IPS-NIHi7 (cell line): ENCODE measurements at regions not wholly inside any gene's neighbourhood (a gene's known extent, or its start where the extent isn't known, plus 50 kb on each side); places are given as distances from the start of the nearest gene placed in this dataset.
"Not testable (repeated sequence)": the region's sequence is repeated elsewhere in the genome, so short reads cannot be mapped to it uniquely, and the experiment has no call there.

Experiments used
- DNase-seq: peaks from one replicate; pipeline ENCODE4 v3.0.0; 2012; ENCODE audit warnings: mixed read lengths; ENCODE audit errors: extremely low spot score

- DNase-seq: no peak
These were observed 622.5 kb upstream of the GHITM start for GRCh38 chr10:83516788-83517187.

DNA sequence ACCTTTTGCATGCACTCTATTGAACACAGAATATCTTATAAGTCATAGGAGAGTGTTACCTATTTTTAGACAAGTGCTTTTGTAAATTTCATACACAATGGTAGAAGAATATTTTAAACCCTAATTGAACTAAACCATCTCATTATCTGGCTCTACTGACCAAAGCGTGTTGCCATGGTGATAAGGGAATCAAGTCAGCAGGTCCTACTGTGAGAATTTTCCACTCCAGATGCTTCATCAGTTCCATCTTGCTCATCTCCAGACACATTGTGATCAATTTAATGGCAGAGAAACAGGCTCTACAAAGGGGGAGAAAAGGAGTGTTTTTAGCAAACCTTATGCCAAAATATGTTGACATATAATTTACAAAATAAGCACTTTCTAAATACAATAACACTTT lies 621.9 kb upstream of the GHITM start:
- no peak for DNase-seq

DNA sequence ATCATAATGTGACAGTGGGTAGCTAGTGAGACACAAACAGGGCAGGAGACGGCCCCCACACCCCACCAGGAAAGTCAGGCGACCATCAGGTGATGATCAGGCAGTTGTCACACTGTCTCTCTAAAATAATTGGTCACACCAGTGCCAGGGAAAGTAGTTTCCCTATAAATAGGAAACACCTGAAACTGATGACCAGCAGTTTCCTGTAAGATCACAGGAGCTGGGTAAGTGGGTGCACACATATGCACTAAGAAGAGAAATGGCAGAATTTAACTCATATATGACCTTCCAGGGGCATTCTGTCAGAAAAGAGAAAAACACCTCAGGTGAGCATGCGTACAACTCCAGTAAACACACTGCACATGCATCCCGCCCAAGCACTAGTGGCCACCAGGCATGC lies 620.5 kb upstream of the GHITM start:
- no peak for DNase-seq

DNA sequence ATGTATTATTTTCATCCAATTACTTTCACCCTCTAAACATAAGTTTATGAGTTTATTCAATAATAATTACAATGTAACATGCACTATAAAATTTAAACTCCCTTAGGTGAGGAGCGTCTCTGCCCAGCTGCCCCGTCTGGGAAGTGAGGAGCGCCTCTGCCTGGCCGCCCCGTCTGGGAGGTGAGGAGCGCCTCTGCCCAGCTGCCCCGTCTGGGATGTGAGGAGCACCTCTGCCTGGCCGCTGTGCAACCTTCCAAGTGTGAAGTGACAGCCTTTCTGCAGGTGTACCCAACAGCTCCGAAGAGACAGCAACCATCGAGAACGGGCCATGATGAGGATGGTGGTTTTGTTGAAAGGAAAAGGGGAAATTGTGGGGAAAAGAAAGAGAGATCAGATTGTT lies 618.9 kb upstream of the GHITM start:
- not testable (repeated sequence) for DNase-seq

GRCh38 chr10:83522456-83522855 lies 616.9 kb upstream of the GHITM start:
- DNase-seq: no peak

DNA sequence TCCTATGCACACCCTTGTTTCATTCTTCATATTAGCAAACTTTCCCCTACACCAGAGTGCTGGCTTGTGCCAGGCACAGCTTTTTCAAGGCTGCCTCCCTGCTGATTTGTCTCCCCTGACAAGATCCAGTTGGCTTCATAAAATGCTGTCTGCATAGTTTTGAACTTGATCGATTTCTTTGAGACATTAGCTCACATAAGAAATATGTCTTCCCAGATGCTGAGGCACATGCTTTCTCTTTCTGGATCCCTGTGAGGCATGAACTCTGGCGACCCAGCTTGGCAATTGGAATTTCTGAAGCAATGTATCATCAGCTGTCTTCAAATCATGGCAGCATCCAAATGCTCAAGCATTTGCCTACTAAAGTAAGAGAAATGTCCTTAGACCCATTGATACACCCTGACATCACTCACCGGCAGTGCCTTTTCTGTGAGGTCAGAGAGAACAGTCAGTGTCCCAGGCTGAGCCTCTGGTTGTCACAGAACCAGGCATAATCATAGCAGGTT lies 616.4 kb upstream of the GHITM start:
- DNase-seq: no peak

DNA sequence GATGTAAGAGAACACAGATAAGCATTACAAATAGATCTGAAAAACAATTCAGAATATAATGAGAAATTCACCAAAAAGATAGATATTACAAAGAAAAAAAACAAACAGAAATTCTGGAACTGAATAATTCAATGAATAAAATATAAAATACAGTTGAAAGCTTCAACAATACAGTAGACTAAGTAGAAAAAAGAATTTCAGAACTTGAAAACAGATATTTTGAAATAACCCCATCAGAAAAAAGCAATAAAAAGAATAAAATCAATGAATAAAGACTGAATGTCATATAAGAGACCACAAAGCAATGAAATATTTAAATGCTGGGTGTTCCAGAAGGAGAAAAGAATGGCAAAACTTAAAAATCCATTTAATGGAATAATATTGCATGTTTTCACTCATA lies 611.4 kb upstream of the GHITM start:
- no peak for DNase-seq

DNA sequence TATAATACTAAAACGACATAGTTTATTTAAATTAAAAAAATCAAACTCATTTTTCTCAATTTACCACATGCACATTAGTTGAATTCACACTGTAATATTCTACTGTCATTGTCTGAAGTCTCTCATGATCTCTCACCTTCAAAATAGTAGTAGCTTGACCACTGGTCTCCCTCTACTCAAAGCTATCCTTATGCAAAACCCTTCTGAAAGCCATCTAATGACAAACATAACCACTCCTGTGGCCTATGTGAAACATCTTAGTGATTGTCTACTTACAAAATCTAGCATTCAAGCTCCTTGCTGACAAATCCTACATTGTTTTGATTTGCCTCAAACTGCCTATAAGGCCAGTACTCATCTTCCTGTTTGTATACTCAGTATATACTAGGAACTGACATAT lies 606.0 kb upstream of the GHITM start:
- no peak for DNase-seq

- DNase-seq: no peak
These were observed 602.9 kb upstream of the GHITM start for GRCh38 chr10:83536426-83536825.

GRCh38 chr10:83538047-83538446 lies 601.3 kb upstream of the GHITM start:
- DNase-seq: no peak

- DNase-seq: peak; percentile 27
These were observed 599.6 kb upstream of the GHITM start for GRCh38 chr10:83539528-83540308.

DNA sequence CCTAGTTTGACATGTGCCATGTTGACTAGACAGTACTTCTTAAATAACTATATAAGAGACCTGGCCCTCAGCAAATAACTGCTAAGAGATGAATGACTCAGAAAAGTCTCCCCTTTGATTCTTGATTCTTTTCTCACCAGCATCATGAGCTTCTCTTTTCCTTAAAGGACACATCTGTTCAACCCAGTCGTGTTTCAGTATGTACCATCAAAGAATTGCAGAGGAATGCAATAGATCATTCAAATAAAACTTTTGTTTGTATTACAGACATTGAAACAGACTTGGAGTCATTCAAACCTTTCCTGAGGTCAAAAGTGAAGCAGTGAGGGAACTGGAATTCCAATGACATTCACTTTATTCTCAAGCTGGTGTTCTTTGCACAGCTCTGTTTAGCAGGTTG lies 598.3 kb upstream of the GHITM start:
- DNase-seq: no peak

- DNase-seq: no peak
These were observed 596.4 kb upstream of the GHITM start for GRCh38 chr10:83542774-83543411.

DNA sequence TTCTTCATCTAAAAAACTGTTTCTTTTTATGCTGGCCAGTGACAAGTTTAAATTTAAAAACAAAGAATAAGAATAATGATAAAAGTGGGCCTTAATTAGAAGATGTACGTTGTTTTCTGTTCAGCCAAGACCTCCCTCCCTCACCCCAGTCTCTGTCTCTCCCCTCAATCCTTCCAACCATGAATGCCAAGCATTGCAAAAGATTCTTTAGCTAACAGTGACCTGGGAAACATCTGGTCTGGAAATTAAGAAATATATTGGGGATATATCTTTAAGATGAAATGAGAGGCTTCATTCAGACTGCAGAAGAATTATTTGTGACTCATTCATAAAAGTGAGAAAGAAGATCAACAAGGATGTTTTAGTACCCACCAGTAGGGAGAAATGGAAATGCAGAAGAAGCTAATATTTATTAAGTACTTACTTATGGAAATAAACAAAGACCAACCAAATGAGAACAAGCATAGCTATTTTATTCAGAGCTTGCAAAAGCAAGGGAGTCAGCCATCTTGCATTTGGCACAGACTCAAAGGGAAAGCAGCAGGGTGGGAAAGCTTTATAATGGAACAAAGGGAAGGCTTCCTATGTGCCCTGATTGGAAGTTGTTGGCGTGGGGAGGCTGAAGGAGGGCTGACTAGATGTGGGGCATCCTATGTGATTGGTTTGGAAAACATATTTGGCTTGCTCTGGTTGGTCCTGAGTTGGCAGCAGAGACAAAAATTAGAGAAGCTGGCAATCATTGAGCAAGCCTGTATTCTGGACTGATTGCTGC lies 595.4 kb upstream of the GHITM start:
- no peak for DNase-seq

GRCh38 chr10:83545901-83546391 lies 593.4 kb upstream of the GHITM start:
- DNase-seq: peak; percentile 20

GRCh38 chr10:83551190-83551589 lies 588.1 kb upstream of the GHITM start:
- DNase-seq: not testable (repeated sequence)

GRCh38 chr10:83553366-83553765 lies 585.9 kb upstream of the GHITM start:
- DNase-seq: no peak

GRCh38 chr10:83555264-83555663 lies 584.0 kb upstream of the GHITM start:
- DNase-seq: no peak

- DNase-seq: peak; percentile 51
These were observed 576.9 kb upstream of the GHITM start for GRCh38 chr10:83562381-83562780.

DNA sequence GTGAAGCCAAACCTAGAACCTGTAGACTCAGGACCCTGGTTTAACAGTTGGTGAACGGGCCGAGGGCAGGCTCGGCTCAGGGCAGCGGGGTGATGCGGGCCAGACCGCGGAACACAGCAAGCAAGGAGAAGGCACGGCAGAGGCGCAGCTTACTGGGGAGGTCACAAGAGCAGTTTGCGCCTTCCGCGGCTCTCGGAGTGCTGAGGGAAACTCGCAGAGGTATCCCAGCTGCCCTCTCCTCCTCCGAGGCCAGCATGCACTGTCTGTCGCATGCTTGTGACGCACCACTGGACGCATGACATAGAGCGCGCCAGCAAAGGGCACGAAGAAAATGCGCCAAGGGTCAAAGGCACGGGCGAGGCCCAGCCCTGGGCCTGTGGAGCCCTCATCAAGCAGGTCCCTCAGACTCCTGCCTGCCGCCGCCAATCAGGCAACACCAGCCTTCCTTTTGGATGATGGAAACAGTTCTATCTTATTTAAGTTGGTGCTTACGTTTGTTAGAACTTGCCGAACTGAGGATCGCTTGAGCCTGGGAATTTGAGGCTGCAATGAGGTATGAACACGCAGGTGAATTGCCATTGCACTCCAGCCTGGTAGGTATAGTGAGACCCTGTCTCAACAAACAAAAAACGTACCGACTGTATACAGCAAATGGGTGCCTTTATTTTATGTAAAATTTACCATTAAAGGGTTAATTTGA lies 574.3 kb upstream of the GHITM start:
- DNase-seq: no peak

DNA sequence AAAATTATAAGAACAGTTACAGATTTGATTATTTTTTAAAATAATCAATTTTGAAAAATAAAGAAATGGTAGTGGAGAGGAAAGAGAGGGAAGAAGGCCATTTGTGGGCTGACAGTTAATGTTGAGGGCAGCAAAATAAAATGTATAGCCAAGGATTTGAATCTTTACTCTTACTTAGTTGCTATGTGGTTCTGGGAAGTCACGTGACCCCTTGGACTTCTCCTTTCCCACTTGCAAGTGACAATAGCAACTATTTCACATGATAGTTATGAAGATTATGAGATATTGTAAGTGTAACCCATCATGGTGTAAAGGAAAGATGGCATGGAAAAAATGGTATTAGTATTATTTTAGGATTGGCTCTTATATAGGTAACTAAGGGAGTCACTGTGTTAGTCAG lies 567.3 kb upstream of the GHITM start:
- DNase-seq: no peak

DNA sequence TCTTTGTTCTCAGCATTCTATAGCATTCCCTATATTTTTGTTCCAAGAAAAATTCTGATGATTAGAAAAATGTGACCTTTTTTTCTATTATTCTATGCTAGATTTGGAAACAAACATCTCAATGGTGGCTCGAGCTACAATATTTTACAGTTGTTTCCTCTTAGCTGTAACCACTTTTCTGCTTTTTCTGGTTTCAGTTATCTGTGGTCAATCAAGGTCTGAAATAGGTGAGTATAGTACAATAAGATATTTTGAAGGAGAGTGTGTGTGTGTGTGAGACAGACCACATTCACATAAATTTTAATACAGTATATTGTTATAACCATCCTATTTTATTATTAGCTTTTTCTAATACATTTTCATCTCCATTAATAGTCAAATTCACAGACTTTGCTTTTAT lies 564.5 kb upstream of the GHITM start:
- DNase-seq: no peak
